ENCODE measurements at regions not wholly inside any gene's neighbourhood (a gene's known extent, or its start where the extent isn't known, plus 50 kb on each side); places are given as distances from the start of the nearest gene placed in this dataset.

GRCh38 chr12:76697849-76698248, 66.1 kb upstream of the ZDHHC17 start:
- no peak for DNase-seq (ENCODE audit: missing footprints)
- ATAC-seq = no peak

GRCh38 chr12:76698316-76698715, 65.6 kb upstream of the ZDHHC17 start:
- intact Hi-C loops (cut with DNase I) = no loop called here
- no peak for DNase-seq (ENCODE audit: missing footprints)
- ATAC-seq = no peak

More at GRCh38 chr12:76697849-76698248, 66.1 kb upstream of the ZDHHC17 start:
- intact Hi-C loops (cut with DNase I) = no loop called here

GRCh38 chr12:76698966-76699365, 64.9 kb upstream of the ZDHHC17 start:
- ATAC-seq = no peak
- no peak for DNase-seq (ENCODE audit: missing footprints)
- intact Hi-C loops (cut with DNase I) = no loop called here

- intact Hi-C loops (cut with DNase I) = no loop called here
- ATAC-seq (no peak), DNase-seq (ENCODE audit: missing footprints) (no peak)
Measured at GRCh38 chr12:76701690-76702089, 62.2 kb upstream of the ZDHHC17 start.

GRCh38 chr12:76702946-76703345, 61.0 kb upstream of the ZDHHC17 start:
- intact Hi-C loops (cut with DNase I) = no loop called here
- ATAC-seq (no peak), DNase-seq (ENCODE audit: missing footprints) (no peak)

GRCh38 chr12:76704693-76705092, 59.2 kb upstream of the ZDHHC17 start:
- no peak for DNase-seq (ENCODE audit: missing footprints)
- ATAC-seq = no peak
- intact Hi-C loops (cut with DNase I) = no loop called here

GRCh38 chr12:76706101-76706500, 57.8 kb upstream of the ZDHHC17 start:
- intact Hi-C loops (cut with DNase I) = no loop called here
- ATAC-seq = no peak
- no peak for DNase-seq (ENCODE audit: missing footprints)

GRCh38 chr12:76706761-76707160, 57.2 kb upstream of the ZDHHC17 start:
- intact Hi-C loops (cut with DNase I) = no loop called here
- DNase-seq (ENCODE audit: missing footprints) = no peak
- ATAC-seq = no peak

GRCh38 chr12:76707772-76708171, 56.1 kb upstream of the ZDHHC17 start:
- DNase-seq (ENCODE audit: missing footprints) (no peak), ATAC-seq (no peak)
- intact Hi-C loops (cut with DNase I) = no loop called here

GRCh38 chr12:76708296-76708695, 55.6 kb upstream of the ZDHHC17 start:
- DNase-seq (ENCODE audit: missing footprints) (no peak), ATAC-seq (no peak)
- intact Hi-C loops (cut with DNase I) = no loop called here

GRCh38 chr12:76711241-76711640, 52.7 kb upstream of the ZDHHC17 start:
- intact Hi-C loops (cut with DNase I) = no loop called here
- no peak for DNase-seq (ENCODE audit: missing footprints)
- no peak for ATAC-seq

GRCh38 chr12:76713130-76713529, 50.8 kb upstream of the ZDHHC17 start:
- intact Hi-C loops (cut with DNase I) = no loop called here
- DNase-seq (ENCODE audit: missing footprints) = no peak
- no peak for ATAC-seq

GRCh38 chr12:76713986-76714385, 49.9 kb upstream of the ZDHHC17 start:
- DNase-seq (ENCODE audit: missing footprints) (no peak), ATAC-seq (no peak)
- intact Hi-C loops (cut with DNase I) = no loop called here
